Thyroid gland (tissue), 4 donors: ENCODE measurements at regions not wholly inside any gene's neighbourhood (a gene's known extent, or its start where the extent isn't known, plus 50 kb on each side); places are given as distances from the start of the nearest gene placed in this dataset.

Experiments
- DNase-seq, 2 donors: peaks; one replicate each; pipeline ENCODE4 v3.0.0-alpha.2; 2019
- H3K27ac ChIP-seq, 3 donors: fragments of 200-600 bp; sonication (generic); 1 replicate in 2 of 3; 2 replicates in 1 of 3; pipeline ENCODE4 v1.5.1; 2016 to 2019; ENCODE audit warnings: mild to moderate bottlenecking in 1 of 3, moderate library complexity in 1 of 3
- H3K27me3 ChIP-seq: fragments of 200-600 bp; sonication (generic); one replicate; pipeline ENCODE4 v1.5.1; 2019
- H3K36me3 ChIP-seq, 2 donors: fragments of 200-600 bp; sonication (generic); one replicate each; pipeline ENCODE4 v1.5.1; 2016 to 2019
- H3K4me1 ChIP-seq, 2 donors: fragments of 200-600 bp; sonication (generic); one replicate each; pipeline ENCODE4 v1.5.1; 2017 to 2019
- H3K4me3 ChIP-seq, 3 donors: fragments of 200-600 bp; sonication (generic); replicated peaks in 1 of 3; 1 replicate in 2 of 3; 2 replicates in 1 of 3; pipeline ENCODE4 v1.5.1; 2016; ENCODE audit warnings: mild to moderate bottlenecking in 1 of 3
- H3K9me3 ChIP-seq: fragments of 200-600 bp; sonication (generic); one replicate; pipeline ENCODE4 v1.5.1; 2017
- CTCF ChIP-seq, 6 experiments: fragments of 200-600 bp in 3 of 6; fragments of 450-650 bp in 3 of 6; sonication (generic) in 3 of 6; IDR thresholded peaks; one replicate each; pipeline ENCODE4 v1.5.1; 2016 to 2019; ENCODE audit warnings: antibody characterized with exemption in 6 of 6, mild to moderate bottlenecking in 2 of 6, inconsistent platforms in 1 of 6, moderate library complexity in 1 of 6
- POLR2A ChIP-seq, 2 donors: fragments of 450-650 bp; IDR thresholded peaks; one replicate each; pipeline ENCODE4 v1.6.1; 2017; ENCODE audit warnings: antibody characterized with exemption in 2 of 2, mild to moderate bottlenecking in 2 of 2, moderate library complexity in 1 of 2
- WGBS, 2 donors: methylation state at CpG; one replicate each; pipeline ENCODE4 v1.1.5; 2017; 5-methylcytosine and 5-hydroxymethylcytosine counted together
- intact Hi-C: fragments of 100-400 bp; cut with DNase I; formaldehyde crosslinking; loops from one replicate; pipeline ENCODE4 v1.15.1; 2023

GRCh38 chr16:56041556-56042140 lies 149.6 kb upstream of the GNAO1 start:
- Histone ChIP-seq H3K4me1 (no peaks in the 10 kb centered on the region), H3K27ac (no peak overlapping the region), H3K36me3 (no peaks in the 10 kb centered on the region), H3K9me3 (no peaks in the 10 kb centered on the region), H3K4me3 (no peak overlapping the region), H3K27me3 (no peaks in the 10 kb centered on the region)
- 48 to 53% methylated on average over 4 of the region's 4 CpGs for WGBS, 2 donors
- intact Hi-C loops = loop anchor here (2.0 kb wide), 1 partner anchor 277 kb away; no protein-coding TSS in a partner anchor
- TF ChIP-seq POLR2A (IDR thresholded peaks at IDR 0.05) = no peak
- peak in 3 of 6 experiments; percentile 49 to 55 (median 50) for TF ChIP-seq CTCF (IDR thresholded peaks at IDR 0.05)
- peak; percentile 47 to 51 for DNase-seq

- 87 to 88% methylated on average over 3 of the region's 3 CpGs for WGBS, 2 donors
- Histone ChIP-seq H3K27ac (no peak overlapping the region), H3K4me3 (no peak overlapping the region), H3K9me3 (no peaks in the 10 kb centered on the region), H3K4me1 (no peaks in the 10 kb centered on the region), H3K27me3 (no peaks in the 10 kb centered on the region), H3K36me3 (no peaks in the 10 kb centered on the region)
- no peak for DNase-seq
- TF ChIP-seq CTCF (IDR thresholded peaks at IDR 0.05) (no peak), POLR2A (IDR thresholded peaks at IDR 0.05) (no peak)
- intact Hi-C loops = no loop called here
Measured at GRCh38 chr16:56038564-56039098, 152.7 kb upstream of the GNAO1 start.

GRCh38 chr16:56032072-56032471 lies 156.9 kb upstream of the CES5A start:
- no peak for DNase-seq
- intact Hi-C loops = no loop called here
- TF ChIP-seq POLR2A (IDR thresholded peaks at IDR 0.05) (no peak), CTCF (IDR thresholded peaks at IDR 0.05) (no peak)
- no peak overlapping the region for H3K27ac ChIP-seq
- no peaks in the 10 kb centered on the region for H3K27me3 ChIP-seq
- H3K9me3 ChIP-seq = no peaks in the 10 kb centered on the region
- H3K4me1 ChIP-seq = no peaks in the 10 kb centered on the region
- H3K4me3 ChIP-seq = no peak overlapping the region
- WGBS, 2 donors = 70 to 76% methylated on average over 1 of the region's 1 CpG
- no peaks in the 10 kb centered on the region for H3K36me3 ChIP-seq

- Histone ChIP-seq H3K27me3 (no peaks in the 10 kb centered on the region), H3K27ac (no peak overlapping the region), H3K9me3 (no peaks in the 10 kb centered on the region), H3K36me3 (no peaks in the 10 kb centered on the region), H3K4me1 (no peaks in the 10 kb centered on the region), H3K4me3 (no peak overlapping the region)
- no peak for TF ChIP-seq POLR2A (IDR thresholded peaks at IDR 0.05)
- TF ChIP-seq CTCF (IDR thresholded peaks at IDR 0.05) = no peak
- intact Hi-C loops = no loop called here
- no peak for DNase-seq
Measured at GRCh38 chr16:56029026-56029425, 153.9 kb upstream of the CES5A start.

- H3K9me3 ChIP-seq = no peaks in the 10 kb centered on the region
- TF ChIP-seq POLR2A (IDR thresholded peaks at IDR 0.05) (no peak), CTCF (IDR thresholded peaks at IDR 0.05) (no peak)
- DNase-seq = no peak
- intact Hi-C loops = no loop called here
- 64 to 79% methylated on average over 2 of the region's 2 CpGs for WGBS, 2 donors
- no peaks in the 10 kb centered on the region for H3K36me3 ChIP-seq
- H3K4me3 ChIP-seq = no peak overlapping the region
- no peak overlapping the region for H3K27ac ChIP-seq
- no peaks in the 10 kb centered on the region for H3K27me3 ChIP-seq
- peaks cover 8 to 13% of the 10 kb centered on the region in 2 donors for H3K4me1 ChIP-seq
Measured at GRCh38 chr16:56022818-56023217, 147.6 kb upstream of the CES5A start.
